ENCODE measurements at regions not wholly inside any gene's neighbourhood (a gene's known extent, or its start where the extent isn't known, plus 50 kb on each side); places are given as distances from the start of the nearest gene placed in this dataset.
"Not testable (repeated sequence)": the region's sequence is repeated elsewhere in the genome, so short reads cannot be mapped to it uniquely, and the experiment has no call there.

DNA sequence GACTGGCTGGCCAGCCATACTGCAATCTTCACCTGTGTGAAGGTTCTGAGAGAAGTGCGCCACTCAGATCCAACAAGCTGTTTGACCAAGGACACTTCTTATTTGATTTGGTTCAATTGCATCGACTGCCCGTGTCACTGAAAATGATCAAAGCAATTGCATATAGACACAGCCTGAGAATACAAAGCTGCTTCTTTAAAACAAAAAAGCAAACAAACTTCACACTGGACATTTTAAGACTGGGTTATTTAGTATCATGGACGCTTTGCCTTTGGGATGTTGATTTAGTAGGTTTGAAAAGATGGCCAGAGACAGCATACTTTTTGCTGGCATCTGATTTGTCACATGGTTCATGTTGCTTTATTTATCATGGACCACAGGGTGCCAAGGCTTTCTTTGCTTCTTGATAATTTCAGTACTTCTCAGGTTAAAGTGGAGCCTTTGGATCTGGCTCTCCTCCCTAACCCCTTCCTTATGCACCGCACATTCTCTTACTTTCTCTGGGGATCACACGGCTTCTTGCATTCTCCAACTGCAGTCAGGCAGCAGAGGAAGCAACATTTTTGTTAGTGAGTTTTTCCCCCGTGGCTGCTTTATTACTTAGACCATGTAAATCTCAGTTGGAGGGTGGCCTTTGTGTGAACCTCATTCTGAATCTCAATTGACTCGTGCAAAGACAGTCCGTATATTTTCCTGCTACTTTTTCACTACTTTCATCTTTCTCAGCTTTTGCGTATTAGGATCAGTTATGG lies 151.0 kb downstream of the CD47 start:
- DNase-seq: no peak

GRCh38 chr3:107938143-107938542 lies 152.7 kb downstream of the CD47 start:
- peak in 1 of 2 experiments; percentile 7 for DNase-seq

GRCh38 chr3:107934808-107935207 lies 156.0 kb downstream of the CD47 start:
- DNase-seq: no peak

- no peak for DNase-seq
Measured at GRCh38 chr3:107933450-107933849, 157.4 kb downstream of the CD47 start.

DNA sequence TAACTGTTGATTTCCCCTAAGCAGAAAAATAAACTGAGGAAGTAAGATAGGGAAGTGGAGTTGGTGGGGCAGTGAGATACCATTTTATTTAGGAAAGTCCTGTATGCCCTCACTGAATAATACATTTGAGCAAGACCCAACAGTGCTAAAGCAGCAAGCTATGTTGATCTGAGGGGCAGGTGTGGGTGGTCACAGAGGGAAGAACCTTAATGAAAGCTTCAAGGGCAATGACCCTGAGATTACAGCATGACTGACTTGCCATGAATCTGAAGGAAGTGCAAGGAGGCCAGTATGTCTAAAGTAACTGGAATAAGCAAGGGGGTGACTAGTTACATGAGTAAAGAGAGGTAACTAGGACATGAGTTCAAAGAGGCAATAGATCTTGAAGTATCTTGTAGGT lies 159.5 kb downstream of the CD47 start:
- no peak for DNase-seq

- DNase-seq: no peak
Measured at GRCh38 chr3:107929088-107929487, 161.7 kb downstream of the CD47 start.

GRCh38 chr3:107928084-107928445 lies 162.8 kb downstream of the CD47 start:
- DNase-seq: peak; percentile 9

GRCh38 chr3:107927361-107928083 lies 163.3 kb downstream of the CD47 start:
- peak; percentile 50 to 55 for DNase-seq

DNA sequence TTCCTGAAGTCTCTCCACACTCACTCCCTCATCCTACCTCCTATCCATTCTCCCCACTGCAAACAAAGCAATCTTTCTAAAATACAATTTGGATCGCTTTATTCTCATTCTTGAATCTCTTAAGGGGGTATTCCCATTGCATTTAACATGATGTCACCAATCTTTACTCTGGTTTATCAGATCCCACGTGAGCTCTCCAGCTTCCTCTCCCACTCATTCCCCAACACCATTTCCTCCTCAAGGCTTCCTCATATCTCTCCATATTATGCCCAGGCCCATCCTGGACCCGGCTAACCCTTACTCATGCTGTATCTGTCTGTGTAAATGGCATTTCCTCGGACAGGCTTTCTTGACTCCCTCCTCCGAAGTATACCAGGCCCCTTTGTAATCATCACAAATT lies 165.0 kb downstream of the CD47 start:
- no peak for DNase-seq

- DNase-seq: no peak
Measured at GRCh38 chr3:107921038-107921437, 169.8 kb downstream of the CD47 start.

DNA sequence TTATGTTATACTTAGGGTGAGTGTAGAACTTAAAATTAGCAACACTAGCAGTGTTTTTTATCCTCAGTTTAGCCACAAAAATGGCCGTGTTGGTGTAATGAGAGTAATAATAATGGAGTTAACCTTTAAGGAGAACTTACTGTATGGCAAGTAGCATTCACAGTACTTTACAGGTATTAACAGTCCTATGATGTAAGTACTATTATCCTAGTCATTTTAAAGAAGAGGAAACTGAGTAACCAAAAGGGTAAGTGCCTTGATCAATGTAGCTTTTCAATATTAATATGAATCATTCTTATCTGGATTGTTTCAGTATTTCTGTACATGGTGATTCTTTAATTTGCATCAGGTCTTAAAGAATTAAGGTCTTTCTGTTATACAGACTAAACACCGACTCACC lies 170.3 kb downstream of the CD47 start:
- DNase-seq: no peak

- DNase-seq: no peak
Measured at GRCh38 chr3:107919239-107919638, 171.6 kb downstream of the CD47 start.

DNA sequence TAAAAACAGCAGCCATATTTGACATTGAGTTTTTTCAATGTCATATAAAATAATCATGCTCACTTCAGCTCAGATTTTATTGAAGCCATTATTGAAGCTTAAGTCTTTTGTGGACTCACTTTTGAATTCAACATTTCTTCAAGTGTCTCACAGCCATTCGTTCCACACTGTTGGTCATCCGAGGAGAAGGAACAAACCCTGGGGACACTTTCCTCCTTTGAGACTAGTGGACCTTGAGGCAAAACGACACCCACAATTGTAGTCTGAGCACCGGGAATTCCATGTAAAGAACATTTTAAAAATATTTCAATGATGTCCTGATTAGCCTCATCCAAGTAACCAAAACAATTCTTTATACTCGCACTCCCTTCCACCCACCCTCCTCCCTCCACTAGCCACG lies 174.7 kb downstream of the CD47 start:
- DNase-seq: no peak

DNA sequence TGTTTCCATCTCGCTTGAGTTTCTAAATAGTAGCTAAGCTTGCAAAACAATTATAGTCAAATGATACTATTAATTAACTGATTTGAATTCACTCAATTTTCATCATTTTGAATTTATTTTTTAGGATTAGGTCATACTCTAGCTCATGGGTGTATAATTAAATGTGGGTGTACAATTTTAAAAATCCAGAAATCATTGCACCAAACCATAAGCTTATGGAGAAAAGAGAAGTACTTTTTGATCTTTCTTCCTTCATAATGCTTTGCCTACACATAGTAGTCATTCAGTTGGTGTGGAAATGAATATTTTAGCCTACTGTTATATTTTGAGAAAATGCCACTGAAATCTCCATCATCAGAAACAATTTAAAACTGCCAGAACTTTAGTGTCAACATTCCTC lies 175.1 kb downstream of the CD47 start:
- DNase-seq: no peak

DNA sequence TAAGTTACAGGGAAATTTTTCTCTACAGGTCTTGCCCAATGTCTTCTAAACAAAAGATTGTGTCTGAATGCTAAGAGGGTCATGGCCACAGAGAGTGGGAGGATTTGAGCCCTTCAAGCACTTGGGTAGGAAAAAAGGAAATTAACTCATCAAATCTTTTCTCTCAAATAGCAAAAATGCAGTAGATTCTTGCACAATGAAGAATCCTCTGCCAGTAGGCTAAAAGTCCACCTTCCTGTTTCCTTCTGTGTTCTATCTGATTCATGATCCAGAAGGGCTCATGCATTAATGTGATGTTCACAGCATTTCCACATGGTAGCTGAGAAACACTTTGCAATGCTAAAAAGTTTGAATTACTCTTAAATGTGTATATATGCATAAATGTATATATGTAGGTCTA lies 177.1 kb downstream of the CD47 start:
- no peak for DNase-seq

DNA sequence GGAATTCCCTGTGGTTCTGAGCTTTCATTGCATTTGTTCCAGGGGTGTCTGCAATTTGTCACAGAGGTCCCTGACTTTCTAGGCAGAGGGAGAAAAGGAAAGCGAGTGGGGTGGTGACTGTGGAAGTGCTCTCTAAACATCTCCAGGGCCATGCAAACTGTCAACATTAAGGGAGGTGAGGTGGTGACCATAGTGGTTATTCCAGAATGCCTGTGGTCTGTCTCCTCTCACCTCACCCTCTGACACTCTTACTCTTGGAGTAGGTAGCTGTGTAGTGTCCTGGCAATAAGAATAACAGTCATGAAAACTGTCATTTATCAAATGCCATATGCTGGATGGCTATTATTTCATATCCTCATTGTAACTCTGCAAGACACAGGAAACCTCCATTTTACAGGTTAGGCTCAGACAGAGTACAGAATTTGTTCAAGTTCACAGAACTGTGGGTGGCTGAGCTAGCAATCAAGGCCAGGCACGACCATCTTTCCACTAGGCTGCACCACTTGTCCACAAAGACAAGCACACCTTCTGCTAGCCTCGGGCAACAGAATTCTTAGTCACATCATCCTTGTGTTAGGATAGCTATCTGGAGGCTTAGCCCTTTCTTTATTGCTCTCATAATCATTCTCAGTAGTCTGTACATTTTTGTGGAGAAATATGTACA lies 179.4 kb downstream of the CD47 start:
- DNase-seq: no peak

DNA sequence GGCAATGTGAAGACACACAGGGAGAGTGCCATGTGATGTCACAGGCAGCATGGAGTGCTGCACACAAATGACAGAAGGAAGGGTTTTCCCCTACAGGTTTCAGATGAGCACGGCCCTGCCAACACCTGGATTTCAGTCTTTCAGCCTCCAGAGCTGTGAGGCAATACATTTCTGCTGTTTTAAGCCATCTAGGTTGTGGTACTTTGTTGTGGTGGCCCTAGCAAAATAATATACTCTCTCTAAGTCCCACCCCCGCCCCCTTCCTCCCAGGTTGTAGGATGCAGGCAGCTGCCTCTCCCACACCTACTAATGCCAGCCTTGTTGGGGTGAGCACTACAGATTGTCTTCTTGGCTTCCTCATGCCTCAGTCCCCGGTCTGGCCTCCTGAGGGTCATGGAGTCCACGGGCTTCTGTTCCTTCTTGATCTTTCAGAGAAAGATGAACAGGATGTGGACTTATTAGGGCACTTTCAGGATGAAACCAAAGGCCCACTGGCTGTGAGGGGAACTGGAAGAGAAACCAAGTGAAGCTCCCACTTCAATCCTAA lies 180.0 kb downstream of the CD47 start:
- DNase-seq: no peak

- DNase-seq: not testable (repeated sequence)
Measured at GRCh38 chr3:107909583-107909982, 181.2 kb downstream of the CD47 start.

DNA sequence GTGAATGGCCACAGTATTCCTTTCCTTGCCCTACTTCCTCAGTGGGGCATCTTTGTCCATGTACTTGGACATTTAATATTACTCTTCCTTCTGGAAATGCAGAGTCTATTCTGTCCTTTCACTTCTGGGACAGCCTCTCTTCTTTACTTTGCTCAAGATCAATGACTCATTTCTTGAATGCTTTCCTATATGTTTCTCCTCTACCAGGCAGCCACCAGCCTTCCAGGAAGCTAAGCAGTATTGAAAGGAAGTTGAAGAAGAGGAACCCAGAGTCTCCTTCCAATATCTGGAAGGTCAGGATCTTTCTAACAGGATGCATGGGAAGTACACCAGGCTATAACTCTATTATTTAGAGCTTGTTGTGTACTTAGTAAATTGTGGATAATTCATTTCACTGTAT lies 182.8 kb downstream of the CD47 start:
- no peak for DNase-seq

GRCh38 chr3:107904536-107905066 lies 186.2 kb downstream of the CD47 start:
- no peak for DNase-seq

GRCh38 chr3:107899990-107900651 lies 190.7 kb downstream of the CD47 start:
- DNase-seq: no peak

- DNase-seq: no peak
Measured at GRCh38 chr3:107897471-107898061, 193.3 kb downstream of the CD47 start.

GRCh38 chr3:107894998-107895397 lies 195.8 kb downstream of the CD47 start:
- DNase-seq: no peak
